HepG2 (cell line): ENCODE measurements at regions not wholly inside any gene's neighbourhood (a gene's known extent, or its start where the extent isn't known, plus 50 kb on each side); places are given as distances from the start of the nearest gene placed in this dataset.

Source experiments
- ATAC-seq: fragments of 200-7000 bp; cut with Tn5 transposase; 3 replicates; pipeline ENCODE4 v1.9.1; 2020; ENCODE audit warnings: mild to moderate bottlenecking, moderate library complexity
- BruUV-seq: library from RNA; stranded (reverse); fragments of 400-500 nt; replicated peaks from 2 replicates; lab custom pipeline; 2021; lab: Mats Ljungman, UMichigan
- CTCF ChIA-PET: fragments of 300-600 bp; formaldehyde crosslinking; extraction: SDS; loops from one replicate; lab custom pipeline; 2021; ENCODE audit warnings: low total read pairs, inconsistent platforms, low intra/inter-chr PET ratio; lab: Yijun Ruan, JAX
- POLR2A ChIA-PET: fragments of 350-600 bp; sonication (Branson Sonifier 250); formaldehyde crosslinking; loops from one replicate; lab custom pipeline; 2020; ENCODE audit warnings: antibody characterized with exemption, inconsistent platforms; lab: Yijun Ruan, JAX
- DNase-seq: peaks from one replicate; pipeline ENCODE4 v3.0.0-alpha.2; 2015; ENCODE audit warnings: low spot score
- FAIRE-seq: peaks from 3 replicates; lab custom pipeline; 2011; peaks lifted over from hg19 to GRCh38; lab: Jason Lieb, UNC
- H2AFZ ChIP-seq: one replicate; pipeline ENCODE4 v1.6.1; 2011; ENCODE audit warnings: low read length, inconsistent platforms
- H3K27ac ChIP-seq: fragments of 300-600 bp; 3 replicates; pipeline ENCODE4 v1.8.0; 2011; ENCODE audit warnings: mixed run types, mild to moderate bottlenecking, mixed read lengths, low read length, inconsistent platforms; ENCODE audit not compliant: insufficient read depth; ENCODE audit errors: extremely low read length
- H3K27me3 ChIP-seq, 2 experiments: fragments of 200-600 bp in 1 of 2; 2 replicates in 1 of 2; 3 replicates in 1 of 2; pipeline versions ENCODE4 v1.6.0 to v1.8.0; 2011; ENCODE audit warnings: low read length in 2 of 2, mild to moderate bottlenecking in 2 of 2, moderate library complexity in 2 of 2, inconsistent platforms in 1 of 2; ENCODE audit not compliant: insufficient read depth in 2 of 2, control insufficient read depth in 1 of 2
- H3K36me3 ChIP-seq, 2 experiments: fragments of 200-600 bp in 1 of 2; replicated peaks in 1 of 2; 2 replicates in 1 of 2; 3 replicates in 1 of 2; pipeline versions ENCODE4 v1.5.1 to v1.8.0; 2011; ENCODE audit warnings: low read length in 2 of 2, inconsistent platforms in 1 of 2; ENCODE audit not compliant: insufficient read depth in 2 of 2, control insufficient read depth in 1 of 2
- H3K4me1 ChIP-seq: 2 replicates; pipeline ENCODE4 v1.5.1; 2012; ENCODE audit warnings: low read length, inconsistent platforms; ENCODE audit not compliant: insufficient read depth
- H3K4me2 ChIP-seq: 2 replicates; pipeline ENCODE4 v1.6.0; 2011; ENCODE audit warnings: low read depth, low read length, inconsistent platforms
- H3K4me3 ChIP-seq, 3 experiments: fragments of 200-600 bp in 1 of 3; sonication (generic), shearing (Covaris generic) in 1 of 3; replicated peaks in 1 of 3; 2 replicates each; pipeline ENCODE4 v1.5.1; 2011 to 2016; ENCODE audit warnings: low read length in 3 of 3, inconsistent platforms in 2 of 3, low read depth in 2 of 3, mild to moderate bottlenecking in 2 of 3, control low read depth in 1 of 3, mixed read lengths in 1 of 3; ENCODE audit not compliant: insufficient read depth in 1 of 3
- H3K79me2 ChIP-seq: one replicate; pipeline ENCODE4 v1.6.1; 2011; ENCODE audit warnings: low read length, inconsistent platforms; ENCODE audit not compliant: insufficient read depth
- H3K9ac ChIP-seq: 2 replicates; pipeline ENCODE4 v1.6.0; 2011; ENCODE audit warnings: mild to moderate bottlenecking, low read depth, low read length, inconsistent platforms; ENCODE audit not compliant: insufficient read depth
- H3K9me3 ChIP-seq: 2 replicates; pipeline ENCODE4 v1.5.1; 2012; ENCODE audit warnings: mild to moderate bottlenecking, low read length
- H4K20me1 ChIP-seq: 2 replicates; pipeline ENCODE4 v1.6.0; 2011; ENCODE audit warnings: inconsistent platforms, mild to moderate bottlenecking, low read length, moderate library complexity; ENCODE audit not compliant: insufficient read depth
- CEBPB ChIP-seq: IDR thresholded peaks from 2 replicates; pipeline ENCODE4 v1.6.1; 2011; ENCODE audit warnings: low read depth, low read length, improper control_type of control experiment, borderline replicate concordance
- PHF5A ChIP-seq: IDR thresholded peaks from one replicate; pipeline ENCODE4 v1.6.1; 2018; ENCODE audit warnings: low read depth, missing genetic modification reagents; ENCODE audit not compliant: unreplicated experiment
- ZC3H13 ChIP-seq: sonication (generic); formaldehyde crosslinking; IDR thresholded peaks from 2 replicates; pipeline ENCODE4 v1.8.1; 2023; ENCODE audit warnings: mild to moderate bottlenecking, missing genetic modification reagents, moderate library complexity
- ZNF784 ChIP-seq: sonication (generic); formaldehyde crosslinking; IDR thresholded peaks from 2 replicates; pipeline ENCODE4 v1.5.1; 2020; ENCODE audit warnings: missing genetic modification reagents, mild to moderate bottlenecking, borderline replicate concordance
- WGBS: methylation state at CpG from one replicate; pipeline ENCODE4 v1.1.6; 2017; ENCODE audit warnings: low lambda C conversion rate; 5-methylcytosine and 5-hydroxymethylcytosine counted together
- in situ Hi-C: cut with HindIII; loops from 2 replicates; pipeline ENCODE4 v1.10.0; 2017; ENCODE audit warnings: low pct_unique_long_range_greater_than_20kb; ENCODE audit not compliant: extremely low pct_ligation_motif_present
- intact Hi-C: fragments of 100-400 bp; cut with micrococcal nuclease; formaldehyde crosslinking; loops from one replicate; pipeline ENCODE4 v1.10.0; 2022; ENCODE audit not compliant: unreplicated experiment

- no TSS peak for BruUV-seq
- POLR2A ChIA-PET = no interaction called here
- H3K79me2 ChIP-seq = no peaks in the 10 kb centered on the region
- no peak for TF ChIP-seq PHF5A (CRISPR knock-in tag)
- peak; percentile 75 for TF ChIP-seq CEBPB
- TF ChIP-seq, all 625 proteins: peak for 1
- FAIRE-seq (no peak), DNase-seq (no peak), ATAC-seq (no peak)
- Histone ChIP-seq H3K27me3 (no peaks in the 10 kb centered on the region), H4K20me1 (no peaks in the 10 kb centered on the region), H3K4me1 (no peaks in the 10 kb centered on the region), H3K9me3 (no peaks in the 10 kb centered on the region), H3K9ac (no peak overlapping the region), H3K27ac (no peak overlapping the region), H3K4me2 (no peak overlapping the region), H2AFZ (no peak overlapping the region), H3K4me3 (no peak overlapping the region), H3K36me3 (no peaks in the 10 kb centered on the region)
- intact Hi-C loops = no loop called here
- 17% methylated on average over 5 of the region's 5 CpGs for WGBS
- in situ Hi-C loops = no loop called here
- CTCF ChIA-PET = no interaction called here
Observed at GRCh38 chr2:147560810-147561535, 283.9 kb upstream of the ACVR2A start.

GRCh38 chr2:147559070-147559725 is 285.6 kb upstream of the ACVR2A start:
- Histone ChIP-seq H3K4me1 (no peaks in the 10 kb centered on the region), H3K4me2 (no peak overlapping the region), H3K9me3 (no peaks in the 10 kb centered on the region), H3K36me3 (no peaks in the 10 kb centered on the region), H4K20me1 (no peaks in the 10 kb centered on the region), H3K27ac (no peak overlapping the region), H3K4me3 (no peak overlapping the region), H2AFZ (no peak overlapping the region), H3K79me2 (no peaks in the 10 kb centered on the region), H3K9ac (no peak overlapping the region), H3K27me3 (no peaks in the 10 kb centered on the region; a peak in 1 of 5 replicates)
- no TSS peak for BruUV-seq
- in situ Hi-C loops = no loop called here
- no peak for TF ChIP-seq ZNF784 (CRISPR knock-in tag)
- TF ChIP-seq ZC3H13 (CRISPR knock-in tag) = no peak
- ATAC-seq (no peak), DNase-seq (no peak), FAIRE-seq (no peak)
- CTCF ChIA-PET = no interaction called here
- POLR2A ChIA-PET = no interaction called here
- intact Hi-C loops = no loop called here
- WGBS = 14% methylated on average over 4 of the region's 4 CpGs
